Omental fat pad (tissue), 3 donors: ENCODE measurements at regions not wholly inside any gene's neighbourhood (a gene's known extent, or its start where the extent isn't known, plus 50 kb on each side); places are given as distances from the start of the nearest gene placed in this dataset.

Experiments
- ATAC-seq: fragments of 150-250 bp; one replicate; pipeline ENCODE4 v1.9.1; 2016; ENCODE audit warnings: mild to moderate bottlenecking, moderate library complexity; ENCODE audit not compliant: low FRiP score
- DNase-seq: peaks from one replicate; pipeline ENCODE4 v3.0.0-alpha.2; 2019; ENCODE audit warnings: low spot score
- CTCF ChIP-seq, 3 donors: fragments of 450-650 bp; IDR thresholded peaks; one replicate each; pipeline ENCODE4 v1.5.1; 2016 to 2017; ENCODE audit warnings: antibody characterized with exemption in 3 of 3, mild to moderate bottlenecking in 3 of 3, moderate library complexity in 2 of 3

- TF ChIP-seq CTCF (IDR thresholded peaks at IDR 0.05): no peak
- no peak for ATAC-seq
- no peak for DNase-seq
Observed at GRCh38 chr1:199405634-199406196, 621.8 kb upstream of the NR5A2 start.

- no peak for TF ChIP-seq CTCF (IDR thresholded peaks at IDR 0.05)
- ATAC-seq (no peak), DNase-seq (no peak)
Observed at GRCh38 chr1:199410462-199410861, 617.0 kb upstream of the NR5A2 start.

GRCh38 chr1:199411506-199411905 lies 616.0 kb upstream of the NR5A2 start:
- ATAC-seq (no peak), DNase-seq (no peak)
- TF ChIP-seq CTCF (IDR thresholded peaks at IDR 0.05): no peak

- no peak for ATAC-seq
- no peak for TF ChIP-seq CTCF (IDR thresholded peaks at IDR 0.05)
Observed at GRCh38 chr1:199422206-199422605, 605.3 kb upstream of the NR5A2 start.

GRCh38 chr1:199447906-199448305 lies 579.6 kb upstream of the NR5A2 start:
- no peak for DNase-seq
- no peak for ATAC-seq

More at GRCh38 chr1:199422206-199422605, 605.3 kb upstream of the NR5A2 start:
- no peak for DNase-seq

GRCh38 chr1:199448646-199449045 lies 578.9 kb upstream of the NR5A2 start:
- no peak for ATAC-seq
- DNase-seq: no peak
- no peak for TF ChIP-seq CTCF (IDR thresholded peaks at IDR 0.05)

More at GRCh38 chr1:199447906-199448305, 579.6 kb upstream of the NR5A2 start:
- TF ChIP-seq CTCF (IDR thresholded peaks at IDR 0.05): no peak

GRCh38 chr1:199449221-199449620 lies 578.3 kb upstream of the NR5A2 start:
- no peak for ATAC-seq
- TF ChIP-seq CTCF (IDR thresholded peaks at IDR 0.05): no peak

More at GRCh38 chr1:199449221-199449620, 578.3 kb upstream of the NR5A2 start:
- DNase-seq: no peak
